IPS DF 6.9 (cell line): ENCODE measurements at regions not wholly inside any gene's neighbourhood (a gene's known extent, or its start where the extent isn't known, plus 50 kb on each side); places are given as distances from the start of the nearest gene placed in this dataset.

ENCODE experiments used
- DNase-seq: peaks from one replicate; pipeline ENCODE4 v3.0.0-alpha.2; 2013; ENCODE audit warnings: low read depth, low spot score
- H3K27ac ChIP-seq: one replicate; pipeline ENCODE4 v1.5.1; 2013; ENCODE audit warnings: low read length, control low read depth
- H3K27me3 ChIP-seq: 2 replicates; pipeline ENCODE4 v1.6.1; 2013; ENCODE audit warnings: mild to moderate bottlenecking, low read length; ENCODE audit not compliant: control insufficient read depth, insufficient read depth
- H3K36me3 ChIP-seq: 2 replicates; pipeline ENCODE4 v1.6.1; 2013; ENCODE audit warnings: low read length; ENCODE audit not compliant: control insufficient read depth, insufficient read depth
- H3K4me1 ChIP-seq: 2 replicates; pipeline ENCODE4 v1.6.1; 2013; ENCODE audit warnings: low read length; ENCODE audit not compliant: control insufficient read depth, insufficient read depth
- H3K4me3 ChIP-seq: 2 replicates; pipeline ENCODE4 v1.5.1; 2013; ENCODE audit warnings: mild to moderate bottlenecking, low read length
- H3K9me3 ChIP-seq: 2 replicates; pipeline ENCODE4 v1.6.1; 2013; ENCODE audit warnings: low read length, inconsistent platforms; ENCODE audit not compliant: control insufficient read depth, insufficient read depth
- WGBS: extraction: QIAGEN DNeasy Blood & Tissue Kit; methylation state at CpG from one replicate; pipeline ENCODE4 v1.1.7; 2013; ENCODE audit warnings: mixed read lengths, missing lambda C conversion rate; ENCODE audit not compliant: insufficient read length, insufficient coverage; 5-methylcytosine and 5-hydroxymethylcytosine counted together

- Histone ChIP-seq H3K27me3 (no peaks in the 10 kb centered on the region), H3K4me1 (no peaks in the 10 kb centered on the region), H3K9me3 (no peaks in the 10 kb centered on the region), H3K4me3 (no peak overlapping the region), H3K36me3 (no peaks in the 10 kb centered on the region), H3K27ac (no peak overlapping the region)
- no CpG with 5 or more reads among the region's 4 CpGs for WGBS
- DNase-seq: no peak
Measured at GRCh38 chr2:19725392-19725791, 176.4 kb downstream of the TTC32 start.

- Histone ChIP-seq H3K4me3 (no peak overlapping the region), H3K27ac (no peak overlapping the region), H3K4me1 (no peaks in the 10 kb centered on the region), H3K36me3 (no peaks in the 10 kb centered on the region), H3K27me3 (no peaks in the 10 kb centered on the region), H3K9me3 (no peaks in the 10 kb centered on the region)
- DNase-seq: no peak
- WGBS: no CpG with 5 or more reads among the region's 7 CpGs
Measured at GRCh38 chr2:19723021-19723420, 178.8 kb downstream of the TTC32 start.

- Histone ChIP-seq H3K9me3 (no peaks in the 10 kb centered on the region), H3K36me3 (no peaks in the 10 kb centered on the region), H3K27me3 (no peaks in the 10 kb centered on the region), H3K4me3 (no peak overlapping the region), H3K4me1 (no peaks in the 10 kb centered on the region), H3K27ac (no peak overlapping the region)
- DNase-seq: no peak
- WGBS: no CpG with 5 or more reads among the region's 3 CpGs
Measured at GRCh38 chr2:19722531-19722971, 179.2 kb downstream of the TTC32 start.

- no peaks in the 10 kb centered on the region for H3K27me3 ChIP-seq
- no peak for DNase-seq
- no peaks in the 10 kb centered on the region for H3K36me3 ChIP-seq
- H3K4me1 ChIP-seq: no peaks in the 10 kb centered on the region
- WGBS: no CpG with 5 or more reads among the region's 5 CpGs
- H3K9me3 ChIP-seq: no peaks in the 10 kb centered on the region
- no peak overlapping the region for H3K27ac ChIP-seq
- no peak overlapping the region for H3K4me3 ChIP-seq
Measured at GRCh38 chr2:19720306-19720705, 181.5 kb downstream of the TTC32 start.

- WGBS: no CpG with 5 or more reads among the region's 5 CpGs
- Histone ChIP-seq H3K36me3 (no peaks in the 10 kb centered on the region), H3K9me3 (no peaks in the 10 kb centered on the region), H3K27ac (no peak overlapping the region), H3K4me3 (no peak overlapping the region), H3K27me3 (no peaks in the 10 kb centered on the region), H3K4me1 (no peaks in the 10 kb centered on the region)
- no peak for DNase-seq
Measured at GRCh38 chr2:19719540-19719939, 182.2 kb downstream of the TTC32 start.

GRCh38 chr2:19717446-19717845 is 184.3 kb downstream of the TTC32 start:
- H3K36me3 ChIP-seq: no peaks in the 10 kb centered on the region
- no peak overlapping the region for H3K27ac ChIP-seq
- WGBS: no CpG with 5 or more reads among the region's 2 CpGs
- no peaks in the 10 kb centered on the region for H3K27me3 ChIP-seq
- H3K4me3 ChIP-seq: no peak overlapping the region
- no peaks in the 10 kb centered on the region for H3K9me3 ChIP-seq
- no peak for DNase-seq
- H3K4me1 ChIP-seq: no peaks in the 10 kb centered on the region

- WGBS: no CpG with 5 or more reads among the region's 4 CpGs
- H3K27me3 ChIP-seq: no peaks in the 10 kb centered on the region
Measured at GRCh38 chr2:19714926-19715325, 186.9 kb downstream of the TTC32 start.

GRCh38 chr2:19712850-19713249 is 188.9 kb downstream of the TTC32 start:
- H3K27ac ChIP-seq: no peak overlapping the region

More at GRCh38 chr2:19714926-19715325, 186.9 kb downstream of the TTC32 start:
- Histone ChIP-seq H3K4me3 (no peak overlapping the region), H3K4me1 (no peaks in the 10 kb centered on the region), H3K27ac (no peak overlapping the region), H3K9me3 (no peaks in the 10 kb centered on the region), H3K36me3 (no peaks in the 10 kb centered on the region)
- DNase-seq: no peak

GRCh38 chr2:19711470-19712372 is 190.1 kb downstream of the TTC32 start:
- WGBS: no CpG with 5 or more reads among the region's 5 CpGs
- no peak overlapping the region for H3K4me3 ChIP-seq
- peak; percentile 20 for DNase-seq
- H3K9me3 ChIP-seq: no peaks in the 10 kb centered on the region
- H3K27ac ChIP-seq: no peak overlapping the region
- no peaks in the 10 kb centered on the region for H3K36me3 ChIP-seq
- H3K27me3 ChIP-seq: no peaks in the 10 kb centered on the region
- H3K4me1 ChIP-seq: no peaks in the 10 kb centered on the region

More at GRCh38 chr2:19712850-19713249, 188.9 kb downstream of the TTC32 start:
- Histone ChIP-seq H3K4me1 (no peaks in the 10 kb centered on the region), H3K36me3 (no peaks in the 10 kb centered on the region), H3K27me3 (no peaks in the 10 kb centered on the region), H3K9me3 (no peaks in the 10 kb centered on the region), H3K4me3 (no peak overlapping the region)
- no CpG with 5 or more reads among the region's 4 CpGs for WGBS
- DNase-seq: no peak

- WGBS: no CpG with 5 or more reads among the region's 2 CpGs
Measured at GRCh38 chr2:19710230-19710629, 191.6 kb downstream of the TTC32 start.

GRCh38 chr2:19709553-19709952 is 192.2 kb downstream of the TTC32 start:
- Histone ChIP-seq H3K4me3 (no peak overlapping the region), H3K36me3 (no peaks in the 10 kb centered on the region), H3K4me1 (no peaks in the 10 kb centered on the region), H3K27me3 (no peaks in the 10 kb centered on the region), H3K9me3 (no peaks in the 10 kb centered on the region), H3K27ac (no peak overlapping the region)
- WGBS: no CpG with 5 or more reads among the region's 2 CpGs
- no peak for DNase-seq

More at GRCh38 chr2:19710230-19710629, 191.6 kb downstream of the TTC32 start:
- Histone ChIP-seq H3K27me3 (no peaks in the 10 kb centered on the region), H3K27ac (no peak overlapping the region), H3K36me3 (no peaks in the 10 kb centered on the region), H3K4me1 (no peaks in the 10 kb centered on the region), H3K4me3 (no peak overlapping the region), H3K9me3 (no peaks in the 10 kb centered on the region)
- DNase-seq: no peak
